Gastrocnemius medialis (tissue), 4 donors: ENCODE measurements at regions not wholly inside any gene's neighbourhood (a gene's known extent, or its start where the extent isn't known, plus 50 kb on each side); places are given as distances from the start of the nearest gene placed in this dataset.

Source experiments
- ATAC-seq, 2 donors: fragments of 150-250 bp; one replicate each; pipeline ENCODE4 v1.9.1; 2016
- DNase-seq, 2 donors: peaks; one replicate each; pipeline ENCODE4 v3.0.0-alpha.2; 2019
- H3K27ac ChIP-seq, 4 donors: fragments of 200-600 bp; sonication (generic); 1 replicate in 1 of 4; 2 replicates in 3 of 4; pipeline ENCODE4 v1.5.1; 2016 to 2018; ENCODE audit warnings: mild to moderate bottlenecking in 2 of 4, moderate library complexity in 1 of 4
- H3K27me3 ChIP-seq, 3 donors: fragments of 200-600 bp; sonication (generic) in 2 of 3; 1 replicate in 1 of 3; 2 replicates in 2 of 3; pipeline versions ENCODE4 v1.5.1 to v1.6.0; 2016 to 2019; ENCODE audit warnings: mild to moderate bottlenecking in 1 of 3, moderate library complexity in 1 of 3
- H3K36me3 ChIP-seq, 2 donors: fragments of 200-600 bp; sonication (generic) in 1 of 2; one replicate each; pipeline ENCODE4 v1.5.1; 2017 to 2018
- H3K4me1 ChIP-seq, 2 donors: fragments of 200-600 bp; sonication (generic) in 1 of 2; one replicate each; pipeline ENCODE4 v1.5.1; 2016 to 2017; ENCODE audit warnings: mild to moderate bottlenecking in 2 of 2
- H3K4me3 ChIP-seq, 4 donors: fragments of 200-600 bp; sonication (generic) in 3 of 4; 1 replicate in 1 of 4; 2 replicates in 3 of 4; pipeline ENCODE4 v1.5.1; 2016 to 2019; ENCODE audit warnings: mild to moderate bottlenecking in 2 of 4
- H3K9me3 ChIP-seq, 3 donors: fragments of 200-600 bp; sonication (generic) in 2 of 3; 1 replicate in 1 of 3; 2 replicates in 2 of 3; pipeline ENCODE4 v1.5.1; 2016 to 2019
- CTCF ChIP-seq, 5 experiments: fragments of 450-650 bp in 3 of 5; fragments of 200-600 bp in 2 of 5; sonication (generic) in 2 of 5; IDR thresholded peaks in 4 of 5; conservative IDR thresholded peaks in 1 of 5; 1 replicate in 4 of 5; 2 replicates in 1 of 5; pipeline ENCODE4 v1.5.1; 2016 to 2019; ENCODE audit warnings: antibody characterized with exemption in 5 of 5, mild to moderate bottlenecking in 3 of 5, moderate library complexity in 3 of 5
- POLR2A ChIP-seq, 2 donors: fragments of 450-650 bp; IDR thresholded peaks; one replicate each; pipeline ENCODE4 v1.6.1; 2017; ENCODE audit warnings: antibody characterized with exemption in 2 of 2, mild to moderate bottlenecking in 2 of 2, moderate library complexity in 2 of 2
- in situ Hi-C, 4 donors: fragments of 200-750 bp; cut with MboI; loops; one replicate each; pipeline versions ENCODE4 v1.15.0 to v1.8.0; 2017; ENCODE audit warnings: low sequenced_read_pairs in 4 of 4
- intact Hi-C: fragments of 100-400 bp; cut with DNase I; formaldehyde crosslinking; loops from one replicate; pipeline ENCODE4 v1.15.1; 2023; ENCODE audit warnings: low total_unique reads

GRCh38 chr5:130436430-130436829, 532.2 kb downstream of the CHSY3 start:
- no peak for TF ChIP-seq CTCF (IDR thresholded peaks at IDR 0.05 in 4 of 5, conservative IDR thresholded peaks at IDR 0.05 in 1 of 5)
- no peak for TF ChIP-seq POLR2A (IDR thresholded peaks at IDR 0.05)
- Histone ChIP-seq H3K9me3 (no peaks in the 10 kb centered on the region), H3K4me1 (no peaks in the 10 kb centered on the region), H3K27ac (no peak overlapping the region), H3K36me3 (no peaks in the 10 kb centered on the region), H3K4me3 (no peak overlapping the region), H3K27me3 (no peaks in the 10 kb centered on the region)
- DNase-seq = no peak
- ATAC-seq = no peak
- intact Hi-C loops (no loop called here), in situ Hi-C loops (no loop called here)

GRCh38 chr5:130427222-130427955, 523.1 kb downstream of the CHSY3 start:
- no peaks in the 10 kb centered on the region for H3K9me3 ChIP-seq
- DNase-seq (no peak), ATAC-seq (no peak)
- no peaks in the 10 kb centered on the region for H3K27me3 ChIP-seq
- H3K4me3 ChIP-seq = no peak overlapping the region
- intact Hi-C loops = no loop called here
- no peak overlapping the region for H3K27ac ChIP-seq
- TF ChIP-seq CTCF (IDR thresholded peaks at IDR 0.05 in 4 of 5, conservative IDR thresholded peaks at IDR 0.05 in 1 of 5) (no peak), POLR2A (IDR thresholded peaks at IDR 0.05) (no peak)
- H3K4me1 ChIP-seq = no peaks in the 10 kb centered on the region
- H3K36me3 ChIP-seq = no peaks in the 10 kb centered on the region
- in situ Hi-C loops = no loop called here

GRCh38 chr5:130425424-130425823, 521.2 kb downstream of the CHSY3 start:
- Histone ChIP-seq H3K4me1 (no peaks in the 10 kb centered on the region), H3K4me3 (no peak overlapping the region), H3K27ac (no peak overlapping the region), H3K36me3 (no peaks in the 10 kb centered on the region), H3K9me3 (no peaks in the 10 kb centered on the region), H3K27me3 (no peaks in the 10 kb centered on the region)
- TF ChIP-seq POLR2A (IDR thresholded peaks at IDR 0.05) (no peak), CTCF (IDR thresholded peaks at IDR 0.05 in 4 of 5, conservative IDR thresholded peaks at IDR 0.05 in 1 of 5) (no peak)
- ATAC-seq (no peak), DNase-seq (no peak)
- intact Hi-C loops = no loop called here
- in situ Hi-C loops = no loop called here

- intact Hi-C loops = no loop called here
- H3K27ac ChIP-seq = no peak overlapping the region
- no peaks in the 10 kb centered on the region for H3K36me3 ChIP-seq
- no peaks in the 10 kb centered on the region for H3K9me3 ChIP-seq
- H3K27me3 ChIP-seq = no peaks in the 10 kb centered on the region
- DNase-seq (no peak), ATAC-seq (no peak)
- in situ Hi-C loops = no loop called here
- H3K4me3 ChIP-seq = no peak overlapping the region
- TF ChIP-seq POLR2A (IDR thresholded peaks at IDR 0.05) = no peak
- TF ChIP-seq CTCF (IDR thresholded peaks at IDR 0.05 in 4 of 5, conservative IDR thresholded peaks at IDR 0.05 in 1 of 5) = no peak
- no peaks in the 10 kb centered on the region for H3K4me1 ChIP-seq
These were observed 520.1 kb downstream of the CHSY3 start for GRCh38 chr5:130424341-130424740.

- no peak overlapping the region for H3K4me3 ChIP-seq
- intact Hi-C loops = no loop called here
- in situ Hi-C loops = no loop called here
- no peak for ATAC-seq
- no peaks in the 10 kb centered on the region for H3K36me3 ChIP-seq
- no peaks in the 10 kb centered on the region for H3K4me1 ChIP-seq
- no peak for DNase-seq
- H3K27ac ChIP-seq = no peak overlapping the region
- no peaks in the 10 kb centered on the region for H3K9me3 ChIP-seq
- TF ChIP-seq CTCF (IDR thresholded peaks at IDR 0.05 in 4 of 5, conservative IDR thresholded peaks at IDR 0.05 in 1 of 5) = no peak
- no peak for TF ChIP-seq POLR2A (IDR thresholded peaks at IDR 0.05)
- H3K27me3 ChIP-seq = no peaks in the 10 kb centered on the region
These were observed 498.6 kb downstream of the CHSY3 start for GRCh38 chr5:130402906-130403305.
